ENCODE measurements at regions not wholly inside any gene's neighbourhood (a gene's known extent, or its start where the extent isn't known, plus 50 kb on each side); places are given as distances from the start of the nearest gene placed in this dataset.

DNA sequence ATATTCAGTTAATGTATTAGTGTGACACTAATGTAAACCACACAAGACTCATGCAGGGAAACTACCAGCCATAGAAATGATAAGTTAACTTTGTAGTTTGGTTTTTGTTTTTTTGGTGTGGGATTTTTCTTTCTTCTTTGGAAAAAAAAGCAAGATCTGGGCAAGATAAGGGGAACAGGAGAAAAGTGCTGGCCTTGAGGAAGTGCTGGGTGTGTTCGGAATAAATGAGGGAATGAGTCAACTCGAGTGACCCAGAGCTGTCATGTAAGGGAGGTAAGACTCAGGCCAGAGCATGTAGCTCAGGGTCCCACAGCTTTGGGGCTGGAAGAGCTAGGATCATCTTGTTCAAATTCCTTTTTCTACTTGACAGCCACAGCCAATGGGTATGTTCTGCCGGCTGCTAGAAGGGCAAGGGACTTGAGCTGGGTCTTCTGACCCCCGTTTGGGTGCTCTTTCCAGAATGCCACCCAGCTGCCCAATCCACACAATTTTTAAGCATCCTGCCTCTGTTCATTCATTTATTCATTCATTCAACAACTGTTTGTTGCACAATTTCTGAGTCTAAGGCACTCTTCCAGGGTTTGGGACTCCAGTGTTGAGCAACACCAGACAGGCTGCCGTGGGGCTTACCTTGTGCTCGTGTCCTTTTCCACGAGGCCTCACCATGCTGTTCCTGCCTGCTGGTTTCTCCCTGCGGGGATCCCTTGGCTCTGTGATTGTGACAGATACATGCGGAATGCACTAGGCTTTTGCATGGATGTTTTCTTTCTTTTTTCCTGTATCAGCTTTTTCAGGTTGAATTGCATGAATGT lies 54.5 kb downstream of the CLDN34 start:
- DNase-seq, result no peak
- H3K4me1 ChIP-seq (ENCODE audit: insufficient read depth, low read length), result peaks cover 9% of the 10 kb centered on the region

DNA sequence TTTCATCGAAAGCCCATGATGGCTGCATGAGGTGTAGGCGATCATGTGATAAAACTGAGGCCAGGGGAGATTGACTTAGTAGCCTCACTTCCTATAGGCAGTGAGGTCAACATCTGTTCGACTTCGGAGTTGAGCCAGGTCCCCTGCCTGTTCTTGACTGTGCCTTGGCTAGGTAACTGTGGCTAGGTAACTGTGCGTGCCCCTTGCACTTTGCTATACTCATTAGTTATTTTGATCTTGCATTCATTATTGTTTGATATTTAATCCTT lies 55.0 kb downstream of the CLDN34 start:
- ATAC-seq (ENCODE audit: insufficient read depth, low read depth) (no peak), DNase-seq (no peak)
- no peak for TF ChIP-seq EZH2 (IDR thresholded peaks at IDR 0.05; ENCODE audit: borderline replicate concordance, low read depth, low read length, severe bottlenecking)
- TF ChIP-seq, protein P1, sequence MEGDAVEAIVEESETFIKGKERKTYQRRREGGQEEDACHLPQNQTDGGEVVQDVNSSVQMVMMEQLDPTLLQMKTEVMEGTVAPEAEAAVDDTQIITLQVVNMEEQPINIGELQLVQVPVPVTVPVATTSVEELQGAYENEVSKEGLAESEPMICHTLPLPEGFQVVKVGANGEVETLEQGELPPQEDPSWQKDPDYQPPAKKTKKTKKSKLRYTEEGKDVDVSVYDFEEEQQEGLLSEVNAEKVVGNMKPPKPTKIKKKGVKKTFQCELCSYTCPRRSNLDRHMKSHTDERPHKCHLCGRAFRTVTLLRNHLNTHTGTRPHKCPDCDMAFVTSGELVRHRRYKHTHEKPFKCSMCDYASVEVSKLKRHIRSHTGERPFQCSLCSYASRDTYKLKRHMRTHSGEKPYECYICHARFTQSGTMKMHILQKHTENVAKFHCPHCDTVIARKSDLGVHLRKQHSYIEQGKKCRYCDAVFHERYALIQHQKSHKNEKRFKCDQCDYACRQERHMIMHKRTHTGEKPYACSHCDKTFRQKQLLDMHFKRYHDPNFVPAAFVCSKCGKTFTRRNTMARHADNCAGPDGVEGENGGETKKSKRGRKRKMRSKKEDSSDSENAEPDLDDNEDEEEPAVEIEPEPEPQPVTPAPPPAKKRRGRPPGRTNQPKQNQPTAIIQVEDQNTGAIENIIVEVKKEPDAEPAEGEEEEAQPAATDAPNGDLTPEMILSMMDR (IDR thresholded peaks at IDR 0.05; ENCODE audit: borderline replicate concordance, extremely low read depth, low read length, poor library complexity, severe bottlenecking), result no peak
- Histone ChIP-seq H3K9ac (ENCODE audit: low read depth, low read length) (no peak overlapping the region), H2AFZ (ENCODE audit: low read depth, low read length) (no peak overlapping the region), H4K20me1 (ENCODE audit: insufficient read depth, low read length) (peaks cover 8% of the 10 kb centered on the region), H3K4me1 (ENCODE audit: insufficient read depth, low read length) (peaks cover 4% of the 10 kb centered on the region), H3K4me2 (ENCODE audit: insufficient read depth, low read length) (no peak overlapping the region), H3K4me3 (ENCODE audit: low read depth in 1 of 2, low read length in 2 of 2) (no peak overlapping the region), H3K9me3 (ENCODE audit: insufficient read depth, low read length, severe bottlenecking) (no peaks in the 10 kb centered on the region), H3K36me3 (ENCODE audit: insufficient read depth, low read length) (no peaks in the 10 kb centered on the region), H3K27me3 (ENCODE audit: insufficient read depth, low read length, poor library complexity) (no peaks in the 10 kb centered on the region), H3K79me2 (ENCODE audit: insufficient read depth, low read length) (peaks cover 7% of the 10 kb centered on the region), H3K27ac (ENCODE audit: low read length) (no peak overlapping the region)

More for the DNA sequence above, 54.5 kb downstream of the CLDN34 start:
- ATAC-seq (ENCODE audit: insufficient read depth, low read depth), result no peak
- Histone ChIP-seq H3K79me2 (ENCODE audit: insufficient read depth, low read length) (peaks cover 13% of the 10 kb centered on the region), H3K9ac (ENCODE audit: low read depth, low read length) (no peak overlapping the region), H3K9me3 (ENCODE audit: insufficient read depth, low read length, severe bottlenecking) (no peaks in the 10 kb centered on the region), H3K27ac (ENCODE audit: low read length) (no peak overlapping the region), H4K20me1 (ENCODE audit: insufficient read depth, low read length) (peaks cover 8% of the 10 kb centered on the region), H2AFZ (ENCODE audit: low read depth, low read length) (no peak overlapping the region), H3K4me3 (ENCODE audit: low read depth in 1 of 2, low read length in 2 of 2) (no peak overlapping the region), H3K27me3 (ENCODE audit: insufficient read depth, low read length, poor library complexity) (no peaks in the 10 kb centered on the region), H3K36me3 (ENCODE audit: insufficient read depth, low read length) (no peaks in the 10 kb centered on the region), H3K4me2 (ENCODE audit: insufficient read depth, low read length) (no peak overlapping the region)
- no peak for TF ChIP-seq EZH2 (IDR thresholded peaks at IDR 0.05; ENCODE audit: borderline replicate concordance, low read depth, low read length, severe bottlenecking)
- TF ChIP-seq, protein P1 (IDR thresholded peaks at IDR 0.05; ENCODE audit: borderline replicate concordance, extremely low read depth, low read length, poor library complexity, severe bottlenecking), result no peak

DNA sequence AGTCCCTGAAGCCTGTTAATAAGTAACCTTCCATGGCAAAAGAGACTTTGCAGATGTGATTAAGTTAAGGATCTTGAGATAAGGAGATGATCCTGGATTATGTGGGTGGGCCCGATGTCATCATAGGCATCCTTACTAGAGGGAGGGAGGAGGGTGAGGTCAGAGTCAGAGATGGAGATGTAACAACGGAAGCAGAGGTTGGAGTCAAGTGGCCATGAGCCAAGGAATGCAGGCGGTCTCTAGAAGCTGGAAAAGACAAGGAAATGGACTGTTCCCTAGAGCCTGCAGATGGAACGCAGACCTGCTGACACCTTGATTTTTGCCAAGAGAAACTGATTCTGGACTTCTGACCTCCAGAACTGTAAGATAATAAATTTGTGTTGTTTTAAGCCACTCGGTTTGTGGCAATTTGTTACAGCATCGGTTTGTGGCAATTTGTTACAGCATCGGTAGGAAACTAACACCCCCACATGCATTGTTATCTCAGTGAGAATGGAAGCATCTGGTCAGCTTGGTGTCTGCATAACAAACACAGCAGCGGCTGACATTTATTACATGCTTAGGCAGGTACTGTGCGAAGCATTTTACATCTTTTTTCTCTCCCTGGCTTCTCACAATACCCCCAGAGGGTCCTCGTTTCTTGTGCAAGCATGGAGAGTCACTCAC lies 55.6 kb downstream of the CLDN34 start:
- Histone ChIP-seq H3K27me3 (ENCODE audit: insufficient read depth, low read length, poor library complexity) (no peaks in the 10 kb centered on the region), H3K36me3 (ENCODE audit: insufficient read depth, low read length) (no peaks in the 10 kb centered on the region), H3K79me2 (ENCODE audit: insufficient read depth, low read length) (peaks cover 7% of the 10 kb centered on the region), H2AFZ (ENCODE audit: low read depth, low read length) (no peak overlapping the region), H3K4me2 (ENCODE audit: insufficient read depth, low read length) (no peak overlapping the region), H3K4me3 (ENCODE audit: low read depth in 1 of 2, low read length in 2 of 2) (no peak overlapping the region), H3K9me3 (ENCODE audit: insufficient read depth, low read length, severe bottlenecking) (no peaks in the 10 kb centered on the region), H4K20me1 (ENCODE audit: insufficient read depth, low read length) (peaks cover 8% of the 10 kb centered on the region), H3K27ac (ENCODE audit: low read length) (no peak overlapping the region), H3K9ac (ENCODE audit: low read depth, low read length) (no peak overlapping the region), H3K4me1 (ENCODE audit: insufficient read depth, low read length) (no peaks in the 10 kb centered on the region)
- DNase-seq (no peak), ATAC-seq (ENCODE audit: insufficient read depth, low read depth) (no peak)
- TF ChIP-seq, protein P1 (IDR thresholded peaks at IDR 0.05; ENCODE audit: borderline replicate concordance, extremely low read depth, low read length, poor library complexity, severe bottlenecking), result no peak
- no peak for TF ChIP-seq EZH2 (IDR thresholded peaks at IDR 0.05; ENCODE audit: borderline replicate concordance, low read depth, low read length, severe bottlenecking)
